ENCODE measurements at regions not wholly inside any gene's neighbourhood (a gene's known extent, or its start where the extent isn't known, plus 50 kb on each side); places are given as distances from the start of the nearest gene placed in this dataset.
"Not testable (repeated sequence)": the region's sequence is repeated elsewhere in the genome, so short reads cannot be mapped to it uniquely, and the experiment has no call there.

- DNase-seq (ENCODE audit: extremely low spot score, insufficient read length, low read depth) (no peak), FAIRE-seq (no peak)
Observed at GRCh38 chr2:183519371-183520056, 395.3 kb downstream of the NUP35 start.

- FAIRE-seq: no peak
- DNase-seq (ENCODE audit: extremely low spot score, insufficient read length, low read depth): no peak
Observed at GRCh38 chr2:183521911-183522310, 397.7 kb downstream of the NUP35 start.

- no peak for DNase-seq (ENCODE audit: extremely low spot score, insufficient read length, low read depth)
- no peak for FAIRE-seq
Observed at GRCh38 chr2:183522489-183523266, 398.4 kb downstream of the NUP35 start.

GRCh38 chr2:183530333-183530901, 406.2 kb downstream of the NUP35 start:
- DNase-seq (ENCODE audit: extremely low spot score, insufficient read length, low read depth) (no peak), FAIRE-seq (peak; percentile 36)

- FAIRE-seq (no peak), DNase-seq (ENCODE audit: extremely low spot score, insufficient read length, low read depth) (no peak)
Observed at GRCh38 chr2:183532514-183532913, 408.3 kb downstream of the NUP35 start.

- FAIRE-seq (no peak), DNase-seq (ENCODE audit: extremely low spot score, insufficient read length, low read depth) (no peak)
Observed at GRCh38 chr2:183533021-183533420, 408.8 kb downstream of the NUP35 start.

GRCh38 chr2:183536290-183536689, 412.0 kb downstream of the NUP35 start:
- no peak for FAIRE-seq
- no peak for DNase-seq (ENCODE audit: extremely low spot score, insufficient read length, low read depth)

GRCh38 chr2:183536714-183537113, 412.5 kb downstream of the NUP35 start:
- no peak for FAIRE-seq

GRCh38 chr2:183541766-183542165, 417.5 kb downstream of the NUP35 start:
- no peak for FAIRE-seq
- DNase-seq (ENCODE audit: extremely low spot score, insufficient read length, low read depth): no peak

More at GRCh38 chr2:183536714-183537113, 412.5 kb downstream of the NUP35 start:
- no peak for DNase-seq (ENCODE audit: extremely low spot score, insufficient read length, low read depth)

- no peak for DNase-seq (ENCODE audit: extremely low spot score, insufficient read length, low read depth)
- no peak for FAIRE-seq
Observed at GRCh38 chr2:183542606-183543005, 418.4 kb downstream of the NUP35 start.

- no peak for DNase-seq (ENCODE audit: extremely low spot score, insufficient read length, low read depth)
- no peak for FAIRE-seq
Observed at GRCh38 chr2:183543222-183543621, 419.0 kb downstream of the NUP35 start.

- no peak for DNase-seq (ENCODE audit: extremely low spot score, insufficient read length, low read depth)
- FAIRE-seq: no peak
Observed at GRCh38 chr2:183543731-183544130, 419.5 kb downstream of the NUP35 start.

- FAIRE-seq; DNase-seq (ENCODE audit: extremely low spot score, insufficient read length, low read depth): not testable (repeated sequence)
Observed at GRCh38 chr2:183546560-183547350, 422.5 kb downstream of the NUP35 start.

- DNase-seq (ENCODE audit: extremely low spot score, insufficient read length, low read depth): no peak
- FAIRE-seq: no peak
Observed at GRCh38 chr2:183552716-183553115, 428.5 kb downstream of the NUP35 start.

- no peak for FAIRE-seq
- no peak for DNase-seq (ENCODE audit: extremely low spot score, insufficient read length, low read depth)
Observed at GRCh38 chr2:183564726-183565125, 440.5 kb downstream of the NUP35 start.

- FAIRE-seq: no peak
- no peak for DNase-seq (ENCODE audit: extremely low spot score, insufficient read length, low read depth)
Observed at GRCh38 chr2:183575481-183575880, 451.2 kb downstream of the NUP35 start.

GRCh38 chr2:183579686-183580085, 455.4 kb downstream of the NUP35 start:
- FAIRE-seq: no peak
- DNase-seq (ENCODE audit: extremely low spot score, insufficient read length, low read depth): no peak

GRCh38 chr2:183592271-183592670, 468.0 kb downstream of the NUP35 start:
- DNase-seq (ENCODE audit: extremely low spot score, insufficient read length, low read depth): no peak
- no peak for FAIRE-seq

GRCh38 chr2:183594150-183594549, 469.9 kb downstream of the NUP35 start:
- no peak for FAIRE-seq
- DNase-seq (ENCODE audit: extremely low spot score, insufficient read length, low read depth): no peak

- no peak for FAIRE-seq
- no peak for DNase-seq (ENCODE audit: extremely low spot score, insufficient read length, low read depth)
Observed at GRCh38 chr2:183597841-183598240, 473.6 kb downstream of the NUP35 start.
